GM18502 (cell line): ENCODE measurements at regions not wholly inside any gene's neighbourhood (a gene's known extent, or its start where the extent isn't known, plus 50 kb on each side); places are given as distances from the start of the nearest gene placed in this dataset.

Experiments
- ATAC-seq: cut with Tn5 transposase; IDR thresholded peaks from one replicate; pipeline ENCODE4 v1.9.1; 2021; ENCODE audit warnings: mild to moderate bottlenecking; ENCODE audit not compliant: unreplicated experiment, poor library complexity

DNA sequence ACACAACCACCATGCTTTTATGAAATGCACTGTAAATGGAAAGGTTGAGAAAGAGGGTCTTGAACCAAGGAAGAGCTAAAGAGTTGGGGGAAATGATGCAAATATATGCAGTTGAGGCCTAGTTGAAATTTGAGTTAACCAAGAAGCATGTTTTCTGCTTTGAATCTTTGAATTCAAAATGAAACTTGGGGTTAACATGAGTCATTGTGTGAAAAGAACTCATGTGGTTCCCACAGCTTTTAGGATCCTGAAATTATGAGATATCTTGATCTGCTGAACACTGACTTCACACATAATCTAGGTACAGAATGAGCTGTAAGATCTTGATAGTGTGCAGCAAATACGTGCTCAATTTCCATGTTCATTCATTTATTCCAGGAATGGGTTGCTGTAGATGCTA is 422.9 kb upstream of the TRIB2 start:
- ATAC-seq: peak; percentile 97

DNA sequence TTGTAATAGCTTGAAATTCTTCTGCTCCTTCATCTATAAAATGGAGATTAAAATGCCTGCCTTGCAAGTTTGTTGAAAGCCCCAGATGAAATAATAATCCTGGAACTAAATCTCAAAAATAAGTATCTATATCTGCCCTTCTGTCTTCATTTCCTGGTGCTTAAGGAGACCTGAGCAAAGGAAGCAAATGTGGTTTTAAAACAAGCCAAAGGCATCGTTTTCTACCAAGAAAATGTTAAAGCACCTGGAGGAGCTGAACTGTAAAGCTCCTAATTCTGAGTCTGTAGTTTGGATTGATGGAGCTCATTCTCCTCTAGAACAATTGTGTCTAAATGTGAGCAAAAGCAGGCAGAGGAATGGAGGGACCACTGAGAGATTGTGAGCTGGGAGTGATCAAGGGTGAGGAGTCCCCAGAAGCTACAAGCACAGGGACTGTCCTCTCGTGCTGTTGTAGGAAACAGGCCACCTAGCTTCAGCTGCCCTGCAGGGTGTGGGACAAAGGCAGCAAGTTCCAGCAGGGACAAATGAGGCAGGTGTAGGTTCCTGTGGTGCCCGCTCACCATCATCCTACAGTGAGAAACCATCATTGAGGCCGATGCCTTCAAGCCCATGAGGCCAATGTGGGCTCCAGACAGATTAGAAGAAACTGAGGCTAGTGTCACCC is 420.7 kb upstream of the TRIB2 start:
- ATAC-seq: no peak

DNA sequence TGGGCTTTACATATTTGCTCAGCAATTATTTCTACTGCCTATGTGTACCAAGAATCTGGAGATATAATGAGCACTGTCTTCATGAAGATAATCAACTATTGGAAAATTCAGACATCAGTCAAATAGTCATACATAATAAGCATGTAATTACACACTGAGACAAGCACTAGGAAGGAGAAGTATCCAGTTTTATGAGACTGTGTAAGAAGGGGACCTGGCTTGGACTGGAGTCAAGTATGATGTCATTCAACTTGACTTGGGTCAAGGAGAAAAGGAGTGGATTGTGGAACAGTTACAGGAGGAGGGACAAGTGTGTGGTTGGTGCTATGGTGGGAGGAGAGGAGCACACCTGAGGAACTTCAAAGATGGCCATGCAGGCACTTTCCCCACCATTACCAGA is 419.8 kb upstream of the TRIB2 start:
- no peak for ATAC-seq

DNA sequence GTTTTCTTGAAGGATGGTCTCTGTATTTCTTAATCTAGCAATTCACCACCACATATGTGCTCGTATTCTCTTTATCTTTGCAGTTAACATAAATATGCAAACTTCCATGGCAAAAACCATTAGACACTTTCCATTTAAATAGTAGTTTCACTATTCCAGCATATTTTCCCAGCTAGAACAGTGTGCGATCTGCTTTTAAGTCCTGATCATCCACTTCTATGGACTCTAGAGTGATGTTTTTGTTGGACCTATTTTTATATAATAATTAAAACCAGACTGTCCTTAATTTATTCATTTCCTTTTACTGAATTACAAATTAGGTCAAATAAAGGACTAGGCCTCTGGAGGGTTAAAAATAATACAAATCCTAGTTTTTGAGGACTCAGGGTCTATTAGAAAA is 418.4 kb upstream of the TRIB2 start:
- no peak for ATAC-seq

DNA sequence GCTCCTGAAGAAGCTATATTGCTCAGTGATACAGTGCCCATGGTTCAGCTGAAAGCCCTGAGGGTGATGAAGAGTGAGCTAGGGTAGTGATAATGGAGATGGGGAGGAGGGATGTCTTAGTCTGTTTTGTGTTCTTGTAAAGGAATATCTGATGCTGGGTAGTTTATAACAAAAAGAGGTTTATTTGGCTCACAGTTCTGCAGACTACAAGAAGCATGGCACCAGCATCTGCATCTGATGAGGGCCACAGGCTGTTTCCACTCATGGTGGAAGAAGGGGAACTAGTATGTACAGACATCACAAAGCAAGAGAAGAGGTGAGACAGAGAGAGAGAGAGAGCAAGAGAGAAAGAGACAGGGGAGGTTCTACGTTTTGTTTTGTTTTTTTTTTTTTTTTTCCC is 417.3 kb upstream of the TRIB2 start:
- ATAC-seq: no peak

DNA sequence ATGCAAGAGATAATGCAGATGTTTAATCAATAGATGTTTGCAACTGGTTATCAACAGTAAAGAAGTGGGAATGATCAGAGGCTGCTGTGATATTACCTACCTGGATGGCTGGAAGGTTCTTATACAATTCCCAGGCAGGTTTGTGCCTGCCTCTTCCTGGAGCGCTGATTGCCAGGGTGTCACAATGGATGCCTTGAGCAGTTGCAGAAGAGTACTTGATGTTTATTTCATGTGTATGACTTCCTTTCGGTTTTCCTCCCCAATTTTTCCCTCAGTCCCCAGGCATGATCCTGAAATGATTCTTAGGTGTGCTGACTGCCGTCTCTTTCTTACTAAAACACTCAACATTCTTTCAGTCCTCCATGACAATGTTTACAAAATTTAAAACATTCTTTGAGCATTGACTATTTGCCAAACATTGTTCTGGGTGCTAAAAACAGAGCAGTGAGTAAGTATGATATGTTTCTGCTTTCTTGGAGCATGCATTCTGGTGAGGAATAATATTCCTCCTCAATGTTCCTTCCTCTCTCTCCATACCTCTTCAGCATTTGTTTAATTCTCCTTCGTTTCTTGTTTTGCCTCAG is 416.6 kb upstream of the TRIB2 start:
- ATAC-seq: no peak

DNA sequence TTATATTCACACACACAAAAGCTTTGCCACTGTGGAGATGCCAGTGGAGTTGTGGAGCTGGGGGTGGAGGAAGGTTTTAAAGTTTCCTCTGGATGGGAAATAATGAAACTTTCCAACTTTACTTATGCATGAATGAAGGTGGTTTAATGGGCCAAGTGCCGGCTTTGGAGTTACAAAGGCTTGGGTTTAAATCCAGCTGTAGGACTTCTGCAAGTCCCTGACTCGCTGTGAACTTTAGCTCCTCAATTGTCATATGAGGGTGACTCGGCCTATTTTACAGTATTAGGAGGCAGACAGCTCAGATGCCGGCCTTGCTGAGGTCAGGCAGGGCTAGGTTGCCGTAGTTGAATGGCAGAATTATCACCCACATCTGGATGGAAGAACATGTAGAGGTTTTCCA is 415.8 kb upstream of the TRIB2 start:
- ATAC-seq: no peak

DNA sequence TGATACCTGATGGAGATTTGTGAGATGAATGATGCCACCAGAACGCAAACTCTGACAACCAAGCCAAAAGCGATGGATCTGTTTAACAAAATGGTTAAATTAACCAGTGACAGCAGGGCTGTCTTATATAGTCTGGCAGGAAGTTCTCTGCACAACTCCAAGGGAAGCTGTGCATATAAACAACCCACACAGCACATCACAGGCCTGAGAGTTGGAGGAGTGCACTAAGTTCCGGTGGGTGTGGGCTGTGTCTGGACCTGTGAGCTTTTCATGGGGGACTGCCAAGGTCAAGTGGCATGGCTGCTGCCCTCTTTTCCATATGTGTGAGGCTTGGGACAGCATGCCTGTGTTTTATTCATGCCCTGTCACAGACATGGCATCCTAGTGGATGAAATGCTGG is 414.6 kb upstream of the TRIB2 start:
- no peak for ATAC-seq

DNA sequence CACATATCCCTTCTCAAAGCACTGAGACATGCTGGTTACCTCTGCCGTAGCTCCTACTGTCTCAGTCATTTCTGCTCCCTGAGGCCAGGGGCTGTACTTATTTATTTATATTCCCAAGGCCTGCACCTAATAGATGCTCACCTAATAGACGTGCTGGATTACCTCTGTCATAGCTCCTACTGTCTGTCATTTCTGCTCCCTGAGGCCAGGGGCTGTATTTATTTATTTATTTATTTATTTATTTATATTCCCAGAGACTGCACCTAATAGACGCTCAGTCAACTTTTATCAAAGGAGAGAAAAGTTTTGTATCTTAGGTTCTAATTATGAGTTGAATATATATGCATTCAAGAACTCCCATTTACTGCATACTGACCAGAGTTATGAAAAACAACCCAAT is 414.0 kb upstream of the TRIB2 start:
- ATAC-seq: no peak

DNA sequence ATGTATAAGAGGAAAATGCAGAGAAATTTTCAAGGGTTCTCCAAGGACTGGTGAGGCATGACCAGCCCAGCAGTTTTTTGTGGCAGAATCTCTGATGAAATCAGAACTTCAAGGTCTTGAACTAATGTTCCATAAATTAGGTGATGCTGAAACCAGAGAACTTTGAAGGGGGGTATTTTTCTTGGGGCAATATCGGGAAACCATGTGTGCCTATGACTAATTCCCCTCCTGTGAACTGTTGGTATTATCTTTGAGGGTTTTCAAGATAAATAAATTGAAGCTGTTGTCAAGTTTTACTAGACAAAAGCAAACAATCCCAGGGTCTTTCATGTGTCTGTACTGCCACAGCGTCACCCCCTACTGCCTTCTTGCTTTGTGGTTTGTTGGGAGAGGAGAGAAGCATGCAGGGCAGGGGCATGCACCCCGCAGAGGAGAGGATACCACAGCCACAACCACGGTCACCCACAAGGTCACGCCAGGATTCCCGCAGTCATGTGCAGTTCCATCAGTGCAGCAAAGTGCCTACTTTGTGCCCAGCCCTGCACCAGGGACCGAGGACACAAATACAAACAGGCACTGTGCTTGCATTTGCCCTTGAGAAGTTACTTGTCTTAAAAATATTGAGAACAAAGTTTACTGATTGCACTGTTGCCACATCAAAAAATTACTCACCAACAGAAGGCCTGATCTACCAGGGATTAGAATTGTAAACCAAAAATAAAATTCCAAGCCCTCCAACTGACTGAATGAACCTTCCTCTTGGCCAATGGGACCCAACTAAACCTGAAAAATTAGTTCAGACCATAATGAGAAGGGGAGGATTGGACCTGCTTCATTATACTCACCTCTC is 413.3 kb upstream of the TRIB2 start:
- peak; percentile 66 for ATAC-seq

DNA sequence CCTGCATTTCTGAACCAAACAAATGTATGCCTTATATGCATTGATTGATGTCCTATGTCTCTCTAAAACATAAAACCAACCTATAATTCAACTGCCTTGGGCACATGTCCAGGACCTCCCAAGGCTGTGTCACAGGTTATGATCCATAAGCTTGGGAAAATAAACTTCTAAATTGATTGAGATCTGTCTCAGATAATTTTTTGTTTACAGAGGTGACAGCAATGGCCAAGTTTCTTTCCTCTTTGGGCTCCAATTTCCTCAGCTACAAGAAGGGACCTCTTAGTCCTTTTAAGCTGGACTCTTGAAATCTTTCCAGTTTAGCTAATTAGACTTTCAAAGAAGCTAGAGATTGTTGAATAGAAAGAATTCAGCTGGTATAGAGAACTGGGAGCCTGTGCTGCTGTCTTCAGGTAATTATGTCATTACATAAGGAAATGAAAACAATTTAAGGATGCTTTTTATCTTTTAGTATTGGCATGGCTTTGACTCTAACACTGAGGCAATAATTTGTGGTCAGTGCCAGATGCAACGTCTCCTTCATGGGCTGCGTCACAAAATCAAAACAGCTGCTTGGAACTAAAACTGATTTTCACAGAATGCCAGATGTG is 412.1 kb upstream of the TRIB2 start:
- no peak for ATAC-seq

DNA sequence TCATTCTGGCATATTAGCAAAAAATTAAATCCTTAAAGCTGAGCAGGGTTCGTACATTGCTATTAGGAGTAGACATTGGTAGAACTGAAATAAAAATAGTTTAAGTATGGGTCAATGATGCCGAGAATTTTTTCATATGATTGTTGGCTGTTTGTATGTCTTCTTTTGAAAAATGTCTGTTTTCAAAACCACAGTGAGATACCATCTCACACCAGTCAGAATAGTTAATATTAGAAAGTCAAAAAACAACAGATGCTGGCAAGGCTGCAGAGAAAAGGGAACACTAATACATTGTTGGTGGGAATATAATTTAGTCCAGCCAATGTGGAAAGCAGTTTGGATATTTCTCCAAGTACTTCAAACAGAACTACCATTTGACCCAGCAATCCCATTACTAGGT is 410.8 kb upstream of the TRIB2 start:
- ATAC-seq: no peak

DNA sequence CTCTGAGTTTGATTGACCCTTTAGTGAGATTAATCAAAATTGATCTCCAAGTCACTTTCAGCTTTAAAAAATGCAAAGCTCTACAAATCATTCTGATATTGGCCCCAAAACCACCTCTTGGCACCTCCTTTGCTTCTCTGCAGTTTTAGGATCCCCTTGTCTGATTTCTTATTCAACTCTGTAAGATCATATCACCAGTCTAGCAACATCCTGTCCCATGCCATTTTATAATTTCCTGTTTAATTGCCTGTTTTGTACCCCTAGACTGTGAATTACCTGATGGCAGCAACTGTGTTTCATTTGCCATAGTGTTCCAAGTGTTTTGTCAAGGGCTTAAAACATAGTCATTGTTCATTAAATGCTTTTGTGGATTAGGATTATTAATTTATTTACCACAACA is 406.3 kb upstream of the TRIB2 start:
- no peak for ATAC-seq

DNA sequence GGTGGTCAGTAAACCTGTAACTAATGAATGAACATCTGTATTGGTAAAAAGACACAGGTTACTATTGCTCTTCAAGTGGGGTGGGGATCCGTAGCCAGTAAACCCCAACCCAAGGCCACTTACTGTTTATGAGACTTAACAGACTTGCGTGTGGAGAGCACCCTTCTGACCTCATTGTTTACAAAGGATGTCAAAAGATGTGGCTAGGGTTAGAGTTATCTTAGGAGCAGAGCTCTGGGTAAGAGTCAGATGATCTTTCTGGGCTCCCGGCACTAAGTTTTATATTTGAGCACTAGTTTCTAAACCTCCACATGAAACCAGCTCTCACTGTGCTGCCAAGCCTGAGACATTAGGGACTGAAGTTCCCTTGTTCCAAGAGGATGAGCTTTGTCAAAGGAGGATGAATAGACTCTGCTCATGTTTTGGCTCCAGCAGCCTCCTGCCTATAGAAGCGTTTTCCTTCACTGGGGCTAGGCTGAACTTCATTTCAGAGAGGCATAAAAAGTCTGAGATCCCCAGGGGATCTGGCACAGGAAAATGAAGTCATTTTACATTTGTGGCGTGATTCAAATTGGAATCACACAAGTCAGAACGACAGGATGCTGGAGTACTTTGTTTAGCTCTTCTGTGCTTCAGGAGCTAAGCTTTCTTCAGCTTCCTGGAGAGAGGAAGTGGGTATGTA is 403.1 kb upstream of the TRIB2 start:
- ATAC-seq: no peak

DNA sequence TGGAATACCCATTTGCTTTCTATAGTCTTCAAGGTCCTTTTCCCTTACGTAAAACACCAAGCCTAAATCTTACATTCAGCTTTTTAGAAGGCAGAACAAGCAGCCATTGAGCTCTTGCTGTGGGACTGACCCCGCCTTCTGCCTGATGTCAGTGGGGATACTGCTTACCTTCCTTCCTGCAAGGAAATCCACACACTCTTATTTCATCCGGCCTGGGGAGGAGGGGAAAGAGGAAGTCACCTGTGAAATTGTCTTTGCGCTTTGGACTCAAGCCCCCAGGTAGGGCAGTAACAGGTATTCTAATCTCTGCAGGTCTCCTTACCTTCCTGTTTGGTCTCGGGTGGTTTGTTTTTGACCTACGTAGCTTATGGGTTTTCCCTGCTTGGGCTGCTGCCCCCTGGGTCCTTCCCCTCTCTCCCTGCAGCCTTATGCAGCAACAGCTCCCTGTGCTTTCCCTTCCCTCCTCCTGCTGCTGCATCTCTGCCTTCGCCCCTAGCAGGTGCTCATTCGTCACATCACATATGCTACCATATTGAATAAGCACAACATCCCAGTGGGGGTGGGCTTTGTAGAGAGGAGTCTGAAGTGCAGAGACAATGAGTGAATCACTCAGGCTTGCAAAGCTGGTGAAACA is 402.5 kb upstream of the TRIB2 start:
- no peak for ATAC-seq

DNA sequence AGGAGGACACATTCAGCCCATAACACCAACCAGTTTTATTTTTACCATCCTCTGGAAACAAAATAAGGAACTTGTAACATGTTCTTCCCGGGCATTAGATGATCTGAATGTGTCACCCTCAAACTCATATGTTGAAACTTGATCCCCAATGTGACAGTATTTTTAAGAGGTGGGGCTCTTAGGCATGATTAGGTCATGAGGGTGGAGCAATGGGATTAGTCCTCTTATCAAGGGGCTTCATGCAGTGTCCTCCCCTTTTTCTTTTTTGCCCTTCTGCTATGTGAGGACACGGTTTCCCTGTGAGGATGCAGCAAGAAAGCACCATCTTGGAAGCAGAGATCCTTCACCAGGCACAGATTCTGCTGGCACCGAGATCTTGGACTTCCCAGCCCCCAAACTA is 401.5 kb upstream of the TRIB2 start:
- ATAC-seq: no peak

DNA sequence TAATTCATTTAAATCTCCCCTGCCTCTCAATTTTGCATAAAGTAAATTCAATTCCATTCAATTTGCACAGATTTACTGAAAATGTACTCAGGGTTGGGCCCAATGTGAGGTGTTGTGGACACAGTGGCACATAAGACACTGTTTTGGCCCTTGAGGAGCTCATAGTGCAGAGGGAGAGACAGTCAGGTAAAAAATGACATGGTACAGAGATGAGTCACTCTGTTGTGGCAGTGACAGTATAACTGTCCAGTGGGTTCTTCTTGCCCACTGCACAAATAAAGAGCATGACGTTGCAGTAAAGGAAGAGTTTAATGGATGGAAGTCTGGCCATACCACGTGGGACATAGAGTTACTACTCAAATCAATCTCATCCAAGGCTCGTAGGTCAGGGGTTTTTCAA is 400.3 kb upstream of the TRIB2 start:
- no peak for ATAC-seq

DNA sequence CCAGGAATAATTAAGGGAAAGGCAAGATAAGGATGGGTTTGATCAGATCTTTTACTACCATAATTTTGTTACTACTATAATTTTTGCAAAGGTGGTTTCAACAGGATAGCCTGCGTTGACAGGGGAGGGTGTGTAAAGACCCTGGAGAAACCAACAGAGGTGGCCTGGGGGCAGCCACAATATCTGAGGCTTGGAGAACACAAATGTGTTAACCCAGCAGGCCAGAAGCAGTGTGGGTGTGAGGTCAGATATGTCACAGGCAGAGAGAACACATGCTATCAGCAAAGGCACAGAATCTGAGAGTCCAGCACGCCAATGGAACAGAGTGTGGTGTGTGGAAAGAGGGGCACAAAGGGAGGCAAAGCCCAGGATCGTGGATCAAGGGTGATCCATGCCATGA is 399.4 kb upstream of the TRIB2 start:
- ATAC-seq: no peak

DNA sequence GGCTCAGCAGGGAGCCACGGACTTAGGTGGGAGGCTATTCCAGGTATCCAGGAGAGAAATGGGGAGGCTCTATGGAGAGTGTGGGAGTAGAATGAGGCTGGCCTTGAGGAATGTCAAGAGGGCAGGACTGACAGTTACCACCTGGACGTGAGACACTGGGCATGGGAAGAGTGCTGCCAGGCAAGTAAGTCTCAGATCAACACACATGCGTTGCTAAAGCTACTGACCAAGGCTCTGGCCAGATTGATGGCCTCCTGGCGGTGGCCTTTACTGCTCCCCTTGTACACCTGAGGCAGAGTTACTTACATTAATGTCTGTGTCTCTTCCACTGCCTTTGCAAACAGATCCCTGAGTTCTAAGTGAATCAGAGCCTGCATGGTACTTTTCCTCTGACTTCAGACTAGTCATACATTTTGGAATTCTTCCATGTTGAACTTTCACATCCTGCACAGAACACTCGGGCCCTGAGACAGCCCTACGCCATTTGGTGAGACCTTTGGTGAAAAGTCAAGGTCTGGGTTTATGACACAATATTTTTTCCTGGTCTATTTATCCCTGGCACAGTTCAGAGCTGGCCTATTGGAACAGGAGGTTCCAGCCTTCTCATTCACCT is 398.8 kb upstream of the TRIB2 start:
- ATAC-seq: no peak
